NCI-H524 treated with DMSO at 0.1 percent for 48 hours (cell line): ENCODE measurements at regions not wholly inside any gene's neighbourhood (a gene's known extent, or its start where the extent isn't known, plus 50 kb on each side); places are given as distances from the start of the nearest gene placed in this dataset.
"Not testable (repeated sequence)": the region's sequence is repeated elsewhere in the genome, so short reads cannot be mapped to it uniquely, and the experiment has no call there.

Experiments used
- DNase-seq: peaks from one replicate; lab custom pipeline; 2025; lab: John Stamatoyannopoulos, UW

- DNase-seq: no peak
Measured at GRCh38 chr17:53058031-53058430, 764.7 kb upstream of the KIF2B start.

GRCh38 chr17:53046781-53047180 lies 775.9 kb upstream of the KIF2B start:
- DNase-seq: no peak

DNA sequence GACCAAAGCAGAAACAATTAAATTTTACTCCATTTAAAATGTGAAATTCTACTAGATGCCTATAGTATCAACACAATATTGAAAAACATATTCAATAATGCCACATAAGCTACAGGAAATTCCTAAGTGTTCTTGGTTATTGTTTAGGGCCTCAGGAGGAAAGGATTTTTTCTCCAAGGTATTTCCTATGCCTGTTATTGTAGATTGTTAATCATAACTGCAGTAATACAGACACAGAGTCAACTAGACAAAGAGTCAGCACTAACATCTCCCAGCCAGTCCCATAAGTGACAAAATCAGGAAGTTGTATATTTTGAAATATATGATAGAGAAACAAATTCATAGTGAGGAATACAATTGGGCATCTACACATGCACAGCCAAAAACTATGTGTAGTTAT lies 782.7 kb upstream of the KIF2B start:
- DNase-seq: no peak

- DNase-seq: no peak
Measured at GRCh38 chr17:53033297-53033696, 789.4 kb upstream of the KIF2B start.

GRCh38 chr17:53032861-53033271 lies 789.9 kb upstream of the KIF2B start:
- DNase-seq: peak; percentile 92

DNA sequence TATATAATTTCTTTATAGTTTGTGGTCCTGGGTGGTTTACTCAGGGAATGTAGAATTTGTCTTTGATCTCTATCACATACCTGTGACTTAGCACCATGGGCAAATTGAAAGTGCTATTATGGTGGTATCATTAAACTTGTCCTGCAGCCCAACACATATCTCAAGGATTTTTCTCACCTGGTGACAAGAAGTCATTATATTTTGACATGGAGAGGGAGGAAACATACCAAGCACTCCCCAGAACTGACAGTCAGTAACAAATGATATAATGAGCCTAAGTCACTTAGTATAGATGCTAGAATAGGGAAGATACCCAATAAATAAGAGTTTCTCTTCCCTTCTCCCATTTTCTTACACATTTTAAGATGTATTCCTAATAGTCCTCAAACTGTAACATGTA lies 805.5 kb upstream of the KIF2B start:
- DNase-seq: no peak

GRCh38 chr17:53016085-53016484 lies 806.6 kb upstream of the KIF2B start:
- no peak for DNase-seq

DNA sequence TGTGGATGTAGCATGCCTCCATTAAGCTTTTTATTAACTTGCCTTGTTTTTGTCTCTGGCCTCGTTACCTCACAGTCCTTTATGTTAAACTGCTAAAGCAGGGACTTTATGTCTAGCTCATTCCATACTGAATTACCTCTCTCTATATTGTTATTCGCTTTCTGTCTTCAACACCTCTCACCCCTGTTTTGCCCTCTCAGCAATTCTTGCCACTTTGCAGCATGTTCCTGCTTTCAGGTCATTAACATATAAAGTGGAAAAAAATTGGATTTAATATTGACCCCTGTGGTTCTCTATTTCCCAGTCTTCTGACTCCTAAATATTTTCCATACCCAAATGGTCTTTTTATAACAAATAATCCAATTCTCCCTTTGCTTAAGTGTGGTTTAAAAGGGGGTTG lies 810.4 kb upstream of the KIF2B start:
- no peak for DNase-seq

- DNase-seq: no peak
Measured at GRCh38 chr17:53006006-53006405, 816.7 kb upstream of the KIF2B start.

GRCh38 chr17:53004902-53005301 lies 817.8 kb upstream of the KIF2B start:
- no peak for DNase-seq

DNA sequence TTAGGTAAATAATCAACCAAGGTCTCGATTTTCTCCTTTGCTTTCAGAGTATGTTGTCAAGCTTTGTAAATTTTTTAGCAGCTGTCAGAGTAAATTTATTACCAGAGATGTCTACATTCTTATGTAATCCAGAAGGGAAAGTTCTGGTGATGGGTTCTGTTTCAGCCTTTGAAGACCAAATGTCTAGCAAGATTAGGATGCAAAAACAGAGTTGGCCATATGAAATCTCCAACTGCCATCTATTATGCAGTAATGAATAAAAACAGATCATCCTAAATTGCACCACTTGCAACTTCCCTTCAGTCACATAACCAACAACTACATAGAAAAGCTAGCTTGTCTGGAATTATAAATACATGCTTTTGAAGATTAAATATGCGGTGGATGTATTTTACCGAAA lies 826.8 kb upstream of the KIF2B start:
- no peak for DNase-seq

DNA sequence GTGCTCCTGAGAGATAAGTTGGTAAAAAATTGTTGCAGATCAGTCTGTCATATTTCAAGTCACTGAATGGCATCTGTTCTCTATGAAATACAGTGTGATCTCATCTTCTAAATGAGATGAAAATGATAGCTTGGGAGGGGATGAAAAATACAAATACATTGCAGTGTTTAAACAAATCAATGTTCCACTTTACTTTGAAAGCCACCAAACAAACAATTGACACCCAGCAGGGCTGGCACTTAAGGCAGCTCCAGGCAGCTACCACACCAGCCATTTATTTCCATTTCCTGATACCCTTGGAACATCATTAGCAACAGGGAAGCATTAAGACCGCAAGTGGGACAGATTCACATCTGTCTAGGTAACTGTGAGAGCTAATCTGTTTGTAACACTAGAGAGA lies 827.6 kb upstream of the KIF2B start:
- DNase-seq: no peak

- DNase-seq: no peak
Measured at GRCh38 chr17:52986056-52986662, 827.6 kb upstream of the CA10 start.

- no peak for DNase-seq
Measured at GRCh38 chr17:52982331-52982730, 823.8 kb upstream of the CA10 start.

DNA sequence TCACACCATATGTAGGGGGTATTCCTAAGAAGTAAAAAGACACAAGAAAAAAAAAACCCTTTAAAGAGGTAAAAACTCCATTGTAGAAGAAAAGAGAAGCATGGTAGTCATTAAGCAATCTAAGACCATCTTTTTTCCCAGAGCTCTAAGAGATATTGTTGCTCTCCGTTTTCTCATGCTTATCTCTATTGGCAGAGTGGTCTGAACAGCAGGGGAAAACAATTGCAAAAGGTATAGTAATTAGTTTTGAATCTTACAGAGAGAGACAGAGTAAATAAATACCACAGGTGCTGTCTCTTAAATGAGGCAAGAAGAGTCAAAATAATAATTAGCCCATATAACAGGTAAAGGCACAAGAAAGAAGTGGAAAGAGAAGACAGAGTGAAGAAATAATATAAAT lies 821.4 kb upstream of the CA10 start:
- DNase-seq: no peak

DNA sequence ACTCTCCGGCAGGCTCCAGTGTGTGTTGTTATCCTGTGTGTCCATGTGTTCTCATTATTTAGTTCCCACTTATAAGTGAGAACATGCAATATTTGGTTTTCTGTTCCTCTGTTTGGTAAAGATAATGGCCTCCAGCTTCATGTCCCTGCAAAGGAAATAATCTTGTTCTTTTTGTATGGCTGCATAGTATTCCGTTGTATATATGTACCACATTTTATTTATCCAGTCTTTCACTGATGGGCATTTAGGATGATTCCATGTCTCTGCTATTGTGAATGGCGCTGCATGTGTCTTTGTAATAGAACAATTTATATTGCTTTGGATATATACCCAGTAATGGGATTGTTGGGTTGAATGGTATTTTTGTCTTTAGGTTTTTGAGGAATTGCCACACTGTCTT lies 807.3 kb upstream of the CA10 start:
- no peak for DNase-seq

- not testable (repeated sequence) for DNase-seq
Measured at GRCh38 chr17:52961751-52962150, 803.2 kb upstream of the CA10 start.

DNA sequence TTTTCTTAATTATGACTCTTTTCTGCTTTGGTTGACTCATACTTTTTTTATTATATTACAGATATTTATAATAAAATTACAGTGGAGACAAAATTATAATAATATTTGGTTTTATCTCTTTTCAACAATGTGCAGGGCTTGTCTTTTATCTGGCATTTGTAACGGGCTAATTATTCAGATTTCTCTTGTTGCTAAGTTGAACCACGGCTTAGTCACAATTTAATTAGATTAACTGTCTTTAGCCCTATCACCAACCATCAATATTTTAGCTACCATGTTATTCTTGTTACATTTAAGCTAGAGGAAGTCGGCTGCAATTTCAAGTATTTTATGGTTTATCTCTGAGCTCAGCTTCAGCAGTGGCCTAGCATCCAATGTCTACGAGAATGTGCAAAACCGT lies 798.9 kb upstream of the CA10 start:
- no peak for DNase-seq

GRCh38 chr17:52947418-52947817 lies 788.9 kb upstream of the CA10 start:
- DNase-seq: peak; percentile 46

DNA sequence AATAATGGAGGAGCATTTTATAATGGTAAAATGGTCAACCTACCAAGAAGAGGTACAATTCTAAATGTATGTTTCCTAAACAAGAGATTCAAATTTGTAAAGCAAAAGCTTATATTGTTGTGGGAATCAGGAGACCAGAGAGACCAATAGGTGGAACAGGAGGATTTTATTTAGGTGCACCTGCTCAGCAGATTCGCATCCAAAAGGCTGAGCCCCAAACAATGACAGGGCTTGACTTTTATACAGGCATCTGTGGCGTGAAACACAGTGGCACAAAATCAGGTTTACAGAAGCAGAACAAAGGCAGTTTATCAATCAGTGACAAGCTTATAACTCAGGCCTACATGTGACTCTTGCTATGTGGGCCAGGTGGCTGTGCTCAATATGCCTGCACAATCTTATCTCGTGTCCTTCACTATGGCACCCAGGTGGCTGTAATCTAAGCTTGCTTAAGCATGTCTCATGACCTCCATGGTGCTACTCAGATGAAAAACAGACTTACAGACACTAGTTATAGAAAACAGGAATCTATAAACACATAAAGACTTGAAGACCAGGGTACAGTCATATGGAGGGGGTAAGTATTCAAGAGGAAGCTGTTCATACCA lies 780.2 kb upstream of the CA10 start:
- DNase-seq: no peak

GRCh38 chr17:52930581-52930980 lies 772.1 kb upstream of the CA10 start:
- no peak for DNase-seq

GRCh38 chr17:52930145-52930544 lies 771.6 kb upstream of the CA10 start:
- no peak for DNase-seq

DNA sequence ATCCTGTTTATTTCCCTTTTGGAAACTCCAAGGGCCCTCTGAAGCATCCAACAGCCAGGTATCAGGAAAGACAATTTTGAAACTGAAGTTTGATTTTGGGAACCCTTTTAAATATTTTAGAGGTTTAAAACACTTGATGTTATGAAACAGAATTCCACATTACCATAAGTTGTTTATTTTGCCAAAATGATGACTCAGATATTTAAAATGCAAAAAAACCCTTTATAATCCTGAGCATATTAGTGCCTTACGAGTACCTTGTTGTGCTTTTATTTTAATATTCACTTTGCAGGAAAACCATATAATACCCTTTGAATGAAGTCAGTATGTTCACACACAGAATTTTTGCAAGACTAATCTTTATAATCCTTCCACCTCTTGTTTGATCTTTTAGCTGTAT lies 765.1 kb upstream of the CA10 start:
- no peak for DNase-seq

GRCh38 chr17:52899235-52899634 lies 740.7 kb upstream of the CA10 start:
- no peak for DNase-seq
